GM12878 (cell line): ENCODE measurements at regions not wholly inside any gene's neighbourhood (a gene's known extent, or its start where the extent isn't known, plus 50 kb on each side); places are given as distances from the start of the nearest gene placed in this dataset.

ENCODE experiments used
- ATAC-seq: fragments of 200-7000 bp; cut with Tn5 transposase; 3 replicates; pipeline ENCODE4 v1.9.1; 2020; ENCODE audit warnings: mild to moderate bottlenecking, moderate library complexity
- BruUV-seq: library from RNA; stranded (reverse); fragments of 400-500 nt; replicated peaks from 2 replicates; lab custom pipeline; 2021; lab: Mats Ljungman, UMichigan
- CTCF ChIA-PET: fragments of 300-600 bp; sonication (Branson Sonifier 250); formaldehyde crosslinking; extraction: SDS; loops from one replicate; lab custom pipeline; 2021; ENCODE audit warnings: inconsistent platforms; lab: Yijun Ruan, JAX
- POLR2A ChIA-PET: fragments of 350-600 bp; formaldehyde crosslinking; extraction: SDS; loops from one replicate; lab custom pipeline; 2021; ENCODE audit warnings: inconsistent platforms; lab: Charles Lee
- RAD21 ChIA-PET: fragments of 300-600 bp; sonication (Branson Sonifier 250); formaldehyde crosslinking; loops from one replicate; lab custom pipeline; 2023; ENCODE audit warnings: antibody characterized with exemption; ENCODE audit not compliant: unreplicated experiment; lab: Charles Lee
- SMC1A ChIA-PET: fragments of 300-600 bp; sonication (Branson Sonifier 250); formaldehyde crosslinking; loops from one replicate; lab custom pipeline; 2023; ENCODE audit not compliant: unreplicated experiment, uncharacterized antibody; lab: Charles Lee
- DNase-seq: peaks from one replicate; pipeline ENCODE4 v3.0.0-alpha.2; 2011; ENCODE audit warnings: low read depth, low spot score
- FAIRE-seq: peaks from 3 replicates; lab custom pipeline; 2011; peaks lifted over from hg19 to GRCh38; lab: Jason Lieb, UNC
- H2AFZ ChIP-seq: 2 replicates; pipeline ENCODE4 v1.6.0; 2011; ENCODE audit warnings: low read depth, low read length, control low read depth; ENCODE audit not compliant: control insufficient read depth
- H3K27ac ChIP-seq: 2 replicates; pipeline ENCODE4 v1.5.1; 2011; ENCODE audit warnings: control low read depth; ENCODE audit not compliant: control insufficient read depth, insufficient read depth
- H3K27me3 ChIP-seq, 2 experiments: replicated peaks in 1 of 2; 2 replicates each; pipeline versions ENCODE4 v1.6.0 to v1.6.1; 2011; ENCODE audit warnings: low read length in 1 of 2; ENCODE audit not compliant: control insufficient read depth in 2 of 2, insufficient read depth in 2 of 2
- H3K36me3 ChIP-seq, 2 experiments: 2 replicates each; pipeline ENCODE4 v1.5.1; 2011; ENCODE audit warnings: low read length in 1 of 2; ENCODE audit not compliant: control insufficient read depth in 2 of 2, insufficient read depth in 2 of 2
- H3K4me1 ChIP-seq: 2 replicates; pipeline ENCODE4 v1.6.1; 2011; ENCODE audit warnings: mild to moderate bottlenecking, low read length, moderate library complexity, mixed read lengths; ENCODE audit not compliant: control insufficient read depth, insufficient read depth
- H3K4me2 ChIP-seq: 2 replicates; pipeline ENCODE4 v1.6.0; 2011; ENCODE audit warnings: control low read depth; ENCODE audit not compliant: control insufficient read depth, insufficient read depth
- H3K4me3 ChIP-seq: fragments of 200-600 bp; sonication (generic); 2 replicates; pipeline ENCODE4 v1.5.1; 2016
- H3K79me2 ChIP-seq: 2 replicates; pipeline ENCODE4 v1.6.0; 2011; ENCODE audit warnings: low read length; ENCODE audit not compliant: control insufficient read depth, insufficient read depth
- H3K9ac ChIP-seq: 2 replicates; pipeline ENCODE4 v1.8.0; 2011; ENCODE audit warnings: low read length, control low read depth, mixed read lengths; ENCODE audit not compliant: control insufficient read depth, insufficient read depth
- H3K9me3 ChIP-seq: replicated peaks from 3 replicates; pipeline ENCODE4 v1.5.1; 2011; ENCODE audit warnings: mild to moderate bottlenecking, low read length; ENCODE audit not compliant: control insufficient read depth, insufficient read depth
- H4K20me1 ChIP-seq: 2 replicates; pipeline ENCODE4 v1.6.0; 2011; ENCODE audit not compliant: control insufficient read depth, insufficient read depth
- ATF3 ChIP-seq: IDR thresholded peaks from 2 replicates; pipeline ENCODE4 v1.6.1; 2011; ENCODE audit warnings: low read depth, mild to moderate bottlenecking, low read length, moderate library complexity, borderline replicate concordance; ENCODE audit errors: extremely low read depth
- BHLHE40 ChIP-seq, 2 experiments: fragments of 450-650 bp in 1 of 2; IDR thresholded peaks; 2 replicates each; pipeline ENCODE4 v1.6.1; 2011 to 2017; ENCODE audit warnings: low read depth in 2 of 2, borderline replicate concordance in 1 of 2, improper control_type of control experiment in 1 of 2, low read length in 1 of 2, mild to moderate bottlenecking in 1 of 2
- BMI1 ChIP-seq: fragments of 450-650 bp; IDR thresholded peaks from 2 replicates; pipeline ENCODE4 v1.6.1; 2016; ENCODE audit warnings: mild to moderate bottlenecking, moderate library complexity, borderline replicate concordance
- CBX3 ChIP-seq: fragments of 200-600 bp; sonication (generic); IDR thresholded peaks from 2 replicates; pipeline ENCODE4 v1.6.1; 2016; ENCODE audit warnings: low read depth, borderline replicate concordance
- NFYB ChIP-seq: IDR thresholded peaks from 2 replicates; pipeline ENCODE4 v1.6.1; 2011; ENCODE audit warnings: low read depth, mild to moderate bottlenecking, low read length, improper control_type of control experiment, moderate library complexity; ENCODE audit not compliant: insufficient read depth
- SMAD5 ChIP-seq: IDR thresholded peaks from 2 replicates; pipeline ENCODE4 v1.6.1; 2016; ENCODE audit warnings: antibody characterized with exemption, low read depth
- WGBS: methylation state at CpG from one replicate; pipeline ENCODE4 v1.1.6; 2016; ENCODE audit warnings: low lambda C conversion rate; ENCODE audit not compliant: insufficient replicate concordance, insufficient coverage; ENCODE audit errors: missing lambda C conversion rate; 5-methylcytosine and 5-hydroxymethylcytosine counted together
- in situ Hi-C: fragments of 300-500 bp; cut with MboI; formaldehyde crosslinking; loops from 9 replicates; pipeline ENCODE4 v1.14.3; 2018; ENCODE audit warnings: mixed read lengths
- intact Hi-C: fragments of 100-400 bp; cut with micrococcal nuclease; formaldehyde crosslinking; loops from one replicate; pipeline ENCODE4 v1.14.2; 2022; ENCODE audit not compliant: unreplicated experiment

- H3K27me3 ChIP-seq: no peaks in the 10 kb centered on the region; a peak in 2 of 4 replicates
- ChIA-PET SMC1A (no interaction called here), CTCF (no interaction called here), POLR2A (no interaction called here), RAD21 (no interaction called here)
- H3K9me3 ChIP-seq: no peaks in the 10 kb centered on the region; the same call in 2 of the 3 replicates
- no peak overlapping the region for H2AFZ ChIP-seq
- H3K79me2 ChIP-seq: no peaks in the 10 kb centered on the region
- FAIRE-seq: no peak
- intact Hi-C loops: no loop called here
- no peak overlapping the region for H3K4me3 ChIP-seq
- H3K27ac ChIP-seq: no peak overlapping the region
- H3K4me2 ChIP-seq: no peak overlapping the region
- H3K4me1 ChIP-seq: no peaks in the 10 kb centered on the region; the same call in 1 of the 2 replicates
- H3K36me3 ChIP-seq: no peaks in the 10 kb centered on the region
- in situ Hi-C loops: no loop called here
- BruUV-seq: no TSS peak
- no peak for DNase-seq
- H4K20me1 ChIP-seq: no peaks in the 10 kb centered on the region
- no peak for ATAC-seq
- 64% methylated on average over 21 of the region's 21 CpGs for WGBS
- TF ChIP-seq BHLHE40 (IDR thresholded peaks at IDR 0.05; ENCODE audit: borderline replicate concordance in 1 of 2, low read depth in 2 of 2, low read length in 1 of 2) (no peak), CBX3 (no peak), NFYB (no peak)
- H3K9ac ChIP-seq: no peak overlapping the region
Measured at GRCh38 chr5:176732736-176733405, 77.5 kb upstream of the UNC5A start.

- CTCF ChIA-PET: no interaction called here
- in situ Hi-C loops: no loop called here
Measured at GRCh38 chr5:176733406-176734262, 76.7 kb upstream of the UNC5A start.

More at GRCh38 chr5:176733406-176734262, 76.7 kb upstream of the UNC5A start:
- no peaks in the 10 kb centered on the region for H3K79me2 ChIP-seq
- BruUV-seq: no TSS peak
- H3K4me1 ChIP-seq: no peaks in the 10 kb centered on the region; the same call in 1 of the 2 replicates
- 64% methylated on average over 24 of the region's 32 CpGs for WGBS
- no peak overlapping the region for H2AFZ ChIP-seq
- ChIA-PET RAD21 (no interaction called here), SMC1A (no interaction called here), POLR2A (no interaction called here)
- intact Hi-C loops: no loop called here
- H3K9ac ChIP-seq: no peak overlapping the region
- no peak for ATAC-seq
- FAIRE-seq: no peak
- no peaks in the 10 kb centered on the region; the same call in 2 of the 3 replicates for H3K9me3 ChIP-seq
- H3K27me3 ChIP-seq: no peaks in the 10 kb centered on the region; a peak in 2 of 4 replicates
- no peaks in the 10 kb centered on the region for H3K36me3 ChIP-seq
- no peak overlapping the region for H3K4me3 ChIP-seq
- no peak overlapping the region for H3K4me2 ChIP-seq
- no peak overlapping the region for H3K27ac ChIP-seq
- TF ChIP-seq SMAD5: no peak
- no peak for TF ChIP-seq BMI1
- TF ChIP-seq ATF3: no peak
- H4K20me1 ChIP-seq: no peaks in the 10 kb centered on the region
- DNase-seq: no peak
